ENCODE measurements at regions not wholly inside any gene's neighbourhood (a gene's known extent, or its start where the extent isn't known, plus 50 kb on each side); places are given as distances from the start of the nearest gene placed in this dataset.

DNA sequence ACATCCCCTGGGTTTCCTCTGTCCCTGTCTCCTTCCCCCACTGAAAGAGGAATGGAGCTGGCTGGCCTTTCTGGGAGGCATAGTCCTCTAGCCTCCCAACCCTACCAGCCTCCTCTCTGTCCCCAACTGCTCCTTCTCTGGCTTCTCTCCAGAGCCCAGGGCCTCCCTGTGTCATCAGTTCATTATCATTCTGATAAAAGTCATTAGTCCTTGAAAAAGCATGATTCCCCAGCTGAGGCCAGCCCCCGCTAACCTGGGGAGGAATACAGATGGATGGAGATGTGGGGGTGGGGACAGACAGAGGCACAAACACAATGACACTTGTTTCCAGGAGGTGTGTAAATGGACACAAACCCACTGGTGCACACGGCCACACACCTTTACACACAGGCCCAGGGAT, 73.6 kb upstream of the HSPA9 start:
- Histone ChIP-seq H3K4me1 (no peaks in the 10 kb centered on the region), H3K9me3 (no peaks in the 10 kb centered on the region), H3K27ac (no peak overlapping the region), H3K27me3 (no peaks in the 10 kb centered on the region), H3K36me3 (no peaks in the 10 kb centered on the region), H3K4me3 (no peak overlapping the region)
- DNase-seq (ENCODE audit: low spot score in 2 of 2), result no peak
- TF ChIP-seq, protein P1, sequence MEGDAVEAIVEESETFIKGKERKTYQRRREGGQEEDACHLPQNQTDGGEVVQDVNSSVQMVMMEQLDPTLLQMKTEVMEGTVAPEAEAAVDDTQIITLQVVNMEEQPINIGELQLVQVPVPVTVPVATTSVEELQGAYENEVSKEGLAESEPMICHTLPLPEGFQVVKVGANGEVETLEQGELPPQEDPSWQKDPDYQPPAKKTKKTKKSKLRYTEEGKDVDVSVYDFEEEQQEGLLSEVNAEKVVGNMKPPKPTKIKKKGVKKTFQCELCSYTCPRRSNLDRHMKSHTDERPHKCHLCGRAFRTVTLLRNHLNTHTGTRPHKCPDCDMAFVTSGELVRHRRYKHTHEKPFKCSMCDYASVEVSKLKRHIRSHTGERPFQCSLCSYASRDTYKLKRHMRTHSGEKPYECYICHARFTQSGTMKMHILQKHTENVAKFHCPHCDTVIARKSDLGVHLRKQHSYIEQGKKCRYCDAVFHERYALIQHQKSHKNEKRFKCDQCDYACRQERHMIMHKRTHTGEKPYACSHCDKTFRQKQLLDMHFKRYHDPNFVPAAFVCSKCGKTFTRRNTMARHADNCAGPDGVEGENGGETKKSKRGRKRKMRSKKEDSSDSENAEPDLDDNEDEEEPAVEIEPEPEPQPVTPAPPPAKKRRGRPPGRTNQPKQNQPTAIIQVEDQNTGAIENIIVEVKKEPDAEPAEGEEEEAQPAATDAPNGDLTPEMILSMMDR (IDR thresholded peaks at IDR 0.05), result no peak
- TF ChIP-seq POLR2A (IDR thresholded peaks at IDR 0.05) (no peak), POLR2AphosphoS5 (IDR thresholded peaks at IDR 0.05) (no peak)
- intact Hi-C loops (cut with DNase I; ENCODE audit: low total_unique reads), result no loop called here

DNA sequence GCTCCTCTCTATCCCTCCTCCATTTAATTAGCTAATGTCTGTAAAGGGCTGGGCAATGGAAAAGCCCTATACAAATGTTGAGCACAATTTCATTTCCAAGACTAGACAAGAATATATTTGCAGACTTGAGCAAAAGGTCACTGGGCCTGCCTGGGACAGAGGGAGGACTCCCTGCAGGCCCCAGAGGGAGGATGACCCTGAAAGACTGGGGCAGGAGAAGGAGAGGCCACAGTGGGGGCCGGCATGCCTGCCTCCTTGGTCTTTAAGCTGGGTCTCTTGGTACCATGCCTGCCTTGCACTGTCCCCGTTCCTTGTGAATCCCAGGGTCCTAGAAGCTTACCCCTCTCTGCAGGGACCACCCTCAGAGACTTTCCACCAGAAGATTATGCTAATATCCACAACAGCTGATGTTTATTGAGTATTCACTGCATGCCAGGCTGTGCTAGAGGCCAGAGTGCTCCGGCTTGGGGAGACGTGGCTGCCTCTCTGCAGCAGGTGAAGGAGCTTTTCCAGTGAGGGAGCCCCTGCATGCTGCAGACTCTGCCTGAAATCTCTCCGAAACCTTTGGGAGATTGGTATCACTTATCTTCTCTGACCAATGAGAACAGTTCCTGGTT, 72.7 kb upstream of the HSPA9 start:
- Histone ChIP-seq H3K27ac (no peak overlapping the region), H3K4me3 (no peak overlapping the region), H3K9me3 (no peaks in the 10 kb centered on the region), H3K27me3 (no peaks in the 10 kb centered on the region), H3K36me3 (no peaks in the 10 kb centered on the region), H3K4me1 (no peaks in the 10 kb centered on the region)
- intact Hi-C loops (cut with DNase I; ENCODE audit: low total_unique reads), result no loop called here
- no peak for DNase-seq (ENCODE audit: low spot score in 2 of 2)
- TF ChIP-seq POLR2A (IDR thresholded peaks at IDR 0.05) (no peak), POLR2AphosphoS5 (IDR thresholded peaks at IDR 0.05) (no peak)

DNA sequence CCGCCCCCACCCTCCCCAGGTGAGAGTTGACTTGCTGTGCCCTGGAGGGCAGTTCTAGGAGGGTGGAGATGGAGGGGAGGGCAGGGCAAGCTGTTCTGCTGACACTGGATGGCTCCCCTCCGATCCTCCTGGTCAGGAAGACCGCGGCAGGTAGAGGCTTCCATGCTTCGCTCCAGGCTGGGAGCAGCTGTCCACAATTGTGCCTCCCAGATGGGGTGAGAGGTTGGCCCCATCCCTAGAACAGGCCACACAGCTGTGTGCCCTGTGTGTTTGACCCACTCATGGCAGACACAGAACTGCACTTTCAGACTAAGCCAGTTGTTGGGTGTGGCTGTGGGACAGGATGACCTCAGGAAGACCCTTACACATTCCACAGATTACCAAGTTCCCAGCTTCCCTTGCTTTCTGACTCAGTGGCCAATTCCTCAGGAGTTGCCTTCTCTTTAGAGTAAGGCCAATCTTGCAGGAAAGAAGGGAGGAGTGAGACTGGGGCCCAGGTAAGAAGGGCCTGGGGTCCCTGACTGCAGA, 72.1 kb upstream of the HSPA9 start:
- DNase-seq (ENCODE audit: low spot score in 2 of 2), result no peak
- Histone ChIP-seq H3K36me3 (no peaks in the 10 kb centered on the region), H3K9me3 (no peaks in the 10 kb centered on the region), H3K4me1 (no peaks in the 10 kb centered on the region), H3K27me3 (no peaks in the 10 kb centered on the region), H3K4me3 (no peak overlapping the region), H3K27ac (no peak overlapping the region)
- TF ChIP-seq POLR2A (IDR thresholded peaks at IDR 0.05) (no peak), POLR2AphosphoS5 (IDR thresholded peaks at IDR 0.05) (no peak)
- TF ChIP-seq, protein P1 (IDR thresholded peaks at IDR 0.05), result no peak
- intact Hi-C loops (cut with DNase I; ENCODE audit: low total_unique reads), result no loop called here

DNA sequence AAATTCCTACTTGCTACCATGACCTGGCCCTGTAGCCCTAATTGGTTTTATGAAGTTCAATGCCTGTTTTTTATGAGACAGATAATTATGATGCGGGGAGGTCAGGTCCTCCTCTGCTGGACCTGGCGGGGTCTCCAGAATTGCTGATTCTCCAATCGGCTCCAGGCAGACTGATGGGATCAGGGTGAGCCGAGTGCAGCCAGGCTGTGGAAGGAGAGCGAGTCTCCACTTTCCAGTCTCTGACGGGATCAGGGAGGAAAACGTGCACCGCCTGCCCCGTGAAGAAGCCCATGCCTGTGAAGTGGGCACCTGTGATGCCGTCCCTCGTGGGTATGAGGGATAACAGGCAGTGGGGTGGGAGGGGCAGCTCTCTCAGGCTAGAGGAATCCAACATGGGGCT, 71.5 kb upstream of the HSPA9 start:
- H3K27me3 ChIP-seq, result no peaks in the 10 kb centered on the region
- DNase-seq (ENCODE audit: low spot score in 2 of 2), result no peak
- intact Hi-C loops (cut with DNase I; ENCODE audit: low total_unique reads), result no loop called here

DNA sequence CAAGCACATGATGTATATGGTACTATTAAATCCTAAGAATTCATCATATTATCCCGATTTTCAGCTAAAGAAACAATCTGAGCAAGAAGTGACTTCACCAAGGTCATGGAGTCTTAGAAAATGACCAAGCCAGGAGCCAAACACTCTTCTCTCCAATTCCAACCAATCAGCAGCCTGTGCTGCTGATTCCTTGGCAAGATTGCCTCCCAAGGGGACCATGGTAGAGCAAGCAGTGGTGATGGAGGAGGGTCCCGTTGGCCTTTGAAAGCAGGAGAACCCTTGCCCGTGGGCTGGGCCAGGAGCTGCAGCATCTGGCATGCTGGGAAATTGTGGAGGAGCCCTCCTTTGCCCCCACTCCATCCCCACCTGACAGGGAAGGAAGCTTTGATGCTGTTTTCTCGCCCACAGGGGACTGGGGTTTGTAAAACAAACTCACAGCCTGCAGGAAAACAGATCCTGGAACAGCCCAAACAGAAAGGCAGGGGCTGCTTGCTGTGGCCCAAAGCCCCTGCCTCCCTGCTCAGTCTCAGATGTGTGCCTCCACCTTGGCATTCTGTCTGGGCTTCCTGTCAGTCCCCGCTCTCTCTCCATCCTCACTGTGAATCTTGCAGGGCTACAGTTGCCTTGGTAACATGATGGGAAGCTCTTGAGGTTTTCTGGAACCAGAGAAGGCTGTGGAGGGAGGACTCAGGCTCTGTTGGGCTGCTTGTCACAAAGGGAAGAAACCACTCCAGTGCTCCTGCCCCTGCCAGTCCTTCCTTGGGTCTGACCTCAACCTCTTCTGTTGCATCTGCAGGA, 70.8 kb upstream of the HSPA9 start:
- no peaks in the 10 kb centered on the region for H3K9me3 ChIP-seq
- intact Hi-C loops (cut with DNase I; ENCODE audit: low total_unique reads), result no loop called here
- no peaks in the 10 kb centered on the region for H3K36me3 ChIP-seq
- H3K4me3 ChIP-seq, result no peak overlapping the region
- H3K4me1 ChIP-seq, result no peaks in the 10 kb centered on the region
- no peak overlapping the region for H3K27ac ChIP-seq
- no peak for TF ChIP-seq POLR2A (IDR thresholded peaks at IDR 0.05)
- no peak for DNase-seq (ENCODE audit: low spot score in 2 of 2)
- no peaks in the 10 kb centered on the region for H3K27me3 ChIP-seq

More for the DNA sequence above, 71.5 kb upstream of the HSPA9 start:
- no peaks in the 10 kb centered on the region for H3K4me1 ChIP-seq
- H3K27ac ChIP-seq, result no peak overlapping the region
- H3K9me3 ChIP-seq, result no peaks in the 10 kb centered on the region
- no peak overlapping the region for H3K4me3 ChIP-seq
- no peaks in the 10 kb centered on the region for H3K36me3 ChIP-seq
- no peak for TF ChIP-seq POLR2AphosphoS5 (IDR thresholded peaks at IDR 0.05)
- no peak for TF ChIP-seq POLR2A (IDR thresholded peaks at IDR 0.05)
- TF ChIP-seq, protein P1 (IDR thresholded peaks at IDR 0.05), result no peak

Measured in breast epithelium (tissue), 4 donors.